Cerebellar nuclear complex (tissue), 1 donor: ENCODE measurements at regions not wholly inside any gene's neighbourhood (a gene's known extent, or its start where the extent isn't known, plus 50 kb on each side); places are given as distances from the start of the nearest gene placed in this dataset.
"Not testable (repeated sequence)": the region's sequence is repeated elsewhere in the genome, so short reads cannot be mapped to it uniquely, and the experiment has no call there.

Source experiments
- DNase-seq, 2 experiments: peaks; one replicate each; lab custom pipeline; 2025; lab: John Stamatoyannopoulos, UW

DNA sequence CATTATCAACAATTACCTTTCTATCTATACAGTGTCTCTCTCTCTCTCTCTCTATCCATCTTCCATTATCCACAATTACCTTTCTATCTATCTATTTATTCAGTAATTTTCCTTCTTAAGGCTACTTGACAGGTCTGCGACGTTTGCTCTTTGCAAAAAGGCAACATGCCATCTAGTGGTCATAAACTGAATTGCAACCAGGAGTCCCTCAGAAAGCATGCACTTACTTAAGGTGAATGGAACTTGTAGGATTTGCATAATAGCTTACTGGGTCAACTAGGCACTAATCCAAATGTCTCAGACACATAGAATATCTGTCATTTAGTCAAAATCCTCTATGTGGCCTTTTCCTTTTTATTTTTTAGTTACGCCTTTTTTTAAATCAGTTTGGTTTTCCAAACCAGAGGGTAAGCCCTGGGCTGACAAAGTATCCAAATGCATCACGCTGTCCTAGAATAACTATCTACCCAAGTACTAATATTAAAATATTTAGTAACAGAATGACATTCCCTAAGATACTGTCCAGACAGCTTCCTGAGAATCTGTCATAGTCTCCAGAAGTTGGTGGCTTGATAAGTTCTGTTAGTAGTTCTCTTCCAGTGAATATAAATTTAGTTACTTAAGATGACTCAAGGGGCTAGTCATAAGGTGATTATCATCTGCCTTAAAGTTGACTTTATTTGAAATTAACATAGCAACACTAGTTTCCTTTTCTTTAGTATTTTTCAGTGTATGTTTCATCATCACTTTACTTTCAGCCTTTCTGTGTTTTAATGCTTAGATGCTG is 208.3 kb downstream of the PPP1R3A start:
- DNase-seq: no peak

- no peak for DNase-seq
These were observed 213.4 kb downstream of the PPP1R3A start for GRCh38 chr7:113705439-113705838.

- no peak for DNase-seq
These were observed 220.1 kb downstream of the PPP1R3A start for GRCh38 chr7:113698556-113699220.

- no peak for DNase-seq
These were observed 224.7 kb downstream of the PPP1R3A start for GRCh38 chr7:113694149-113694548.

- no peak for DNase-seq
These were observed 234.6 kb downstream of the PPP1R3A start for GRCh38 chr7:113684165-113684564.

- DNase-seq: no peak
These were observed 241.0 kb downstream of the PPP1R3A start for GRCh38 chr7:113677811-113678210.

DNA sequence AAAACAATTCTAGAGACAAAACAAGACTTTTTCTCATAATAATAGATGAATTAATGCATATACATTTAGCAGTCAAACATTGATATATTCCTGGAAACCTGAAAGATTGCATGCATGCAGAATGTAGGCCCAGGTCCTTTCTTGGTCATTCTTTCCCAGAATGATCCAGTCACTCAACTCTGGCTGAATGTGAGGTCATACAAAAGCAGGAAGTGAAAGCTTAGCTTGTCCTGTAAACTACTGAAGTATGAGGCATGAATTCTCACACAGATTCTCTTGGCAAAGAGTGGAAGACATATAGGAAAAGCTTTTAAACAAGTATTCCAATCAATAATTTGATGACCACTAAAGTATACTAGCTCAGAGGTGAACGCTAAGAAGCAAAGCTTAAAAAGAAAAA is 253.9 kb downstream of the PPP1R3A start:
- no peak for DNase-seq

DNA sequence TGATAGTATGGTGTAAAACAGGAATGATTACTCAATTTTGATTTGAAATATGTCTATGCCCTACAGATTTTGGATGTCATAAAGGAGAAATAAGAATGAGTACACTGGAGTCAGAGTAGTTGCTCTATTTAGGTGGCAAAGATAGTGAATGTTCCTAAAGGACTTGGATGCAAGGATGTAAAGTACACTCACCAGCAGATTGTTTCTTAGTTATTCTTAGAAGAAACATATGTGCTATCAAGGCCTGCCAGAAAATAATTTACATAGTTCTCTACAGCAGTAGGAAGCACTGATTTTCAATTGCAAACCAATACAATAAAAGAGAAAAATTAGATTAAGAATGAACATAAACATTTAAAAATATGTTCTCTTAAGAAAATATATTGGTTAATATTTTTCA is 259.4 kb downstream of the PPP1R3A start:
- no peak for DNase-seq

- DNase-seq: no peak
These were observed 261.2 kb downstream of the PPP1R3A start for GRCh38 chr7:113657603-113658002.

GRCh38 chr7:113652501-113652900 is 266.3 kb downstream of the PPP1R3A start:
- DNase-seq: no peak

- DNase-seq: no peak
These were observed 269.3 kb downstream of the PPP1R3A start for GRCh38 chr7:113649556-113649955.

DNA sequence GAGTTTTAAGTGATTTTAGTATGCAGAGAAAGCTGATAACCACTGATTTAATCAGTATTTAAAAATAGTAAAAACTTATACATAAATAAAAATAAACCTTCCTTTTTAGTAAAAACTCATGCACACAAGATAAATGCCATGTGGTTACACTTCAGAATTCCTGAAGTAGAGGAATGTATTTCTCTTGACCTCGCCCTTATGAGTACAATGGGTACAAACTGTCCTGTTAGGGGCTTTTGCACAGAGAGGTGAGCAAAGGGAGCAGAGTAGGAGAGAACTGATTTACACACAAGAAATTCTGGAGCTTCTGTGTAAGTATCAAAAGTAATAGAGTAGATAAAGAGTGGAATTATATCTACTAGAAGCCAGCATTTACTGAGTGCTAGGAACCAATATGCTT is 279.6 kb downstream of the PPP1R3A start:
- no peak for DNase-seq

DNA sequence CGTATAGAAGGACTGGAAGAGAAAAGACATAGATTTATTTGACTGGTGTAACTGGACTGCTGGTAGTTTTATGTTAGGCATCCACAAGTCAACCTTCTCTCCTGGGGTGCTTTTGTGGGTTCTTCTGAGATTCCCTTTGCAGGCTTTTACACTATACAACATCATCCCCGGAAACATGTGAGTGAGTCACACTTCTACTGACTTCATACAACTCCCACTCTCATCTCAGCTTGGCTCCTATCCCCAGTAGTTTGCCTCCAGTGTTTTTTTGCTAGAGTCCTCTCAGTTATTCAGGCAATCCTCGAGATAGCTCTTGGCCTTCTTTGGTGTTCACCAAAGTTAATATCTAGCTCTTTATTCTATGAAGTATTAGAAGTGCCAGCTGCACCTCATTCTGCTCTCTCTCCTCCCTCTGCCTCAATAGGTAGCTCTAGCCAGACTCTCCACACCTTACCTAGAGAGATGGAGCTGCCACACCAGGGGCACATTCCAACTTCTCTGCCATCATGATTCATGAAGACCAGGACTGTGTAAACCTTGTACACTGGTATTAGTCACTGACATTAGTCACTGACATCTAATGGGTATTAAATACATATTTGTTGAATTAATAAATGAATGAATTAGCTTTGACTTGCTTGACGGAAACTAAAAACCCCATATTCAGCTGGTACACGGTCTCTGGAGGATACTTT is 281.9 kb downstream of the PPP1R3A start:
- DNase-seq: no peak

DNA sequence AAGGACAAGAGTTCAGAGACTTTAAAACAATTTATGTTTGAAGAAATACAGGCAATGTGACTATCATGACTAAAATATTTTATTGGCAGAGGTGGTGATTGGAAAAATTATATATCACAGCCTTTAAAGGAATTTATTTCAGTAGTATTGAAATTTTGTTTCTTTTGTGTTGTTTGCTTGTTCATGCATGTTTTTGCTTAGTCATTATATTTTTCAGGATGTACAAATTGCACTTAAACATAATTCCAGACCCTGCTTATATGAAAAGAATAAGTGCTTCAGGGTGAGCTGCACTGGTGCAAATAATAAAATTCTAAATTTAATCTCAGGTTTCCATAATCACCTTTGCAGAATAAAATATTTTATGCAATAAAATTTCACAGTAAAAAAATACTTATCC is 283.3 kb downstream of the PPP1R3A start:
- no peak for DNase-seq

DNA sequence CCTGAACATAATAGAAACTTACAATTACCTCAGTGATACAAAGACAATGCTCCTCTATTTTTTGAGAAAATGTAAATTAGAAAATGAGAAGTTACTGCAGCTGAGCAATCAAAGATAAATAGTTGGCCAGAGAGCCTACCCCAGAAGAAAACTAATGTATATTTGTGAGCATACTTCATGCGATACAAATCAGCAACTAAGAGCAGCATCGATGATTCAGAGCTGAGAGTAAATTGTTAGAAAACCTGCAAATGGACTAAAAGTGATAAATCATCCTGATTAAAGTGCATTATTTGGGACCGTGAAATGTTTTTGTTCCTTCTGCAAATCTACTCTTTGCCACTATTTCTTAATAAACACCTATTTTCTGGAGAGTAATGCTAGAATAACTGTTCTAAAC is 285.7 kb downstream of the PPP1R3A start:
- DNase-seq: no peak

GRCh38 chr7:113628948-113629847 is 289.6 kb downstream of the PPP1R3A start:
- no peak for DNase-seq

DNA sequence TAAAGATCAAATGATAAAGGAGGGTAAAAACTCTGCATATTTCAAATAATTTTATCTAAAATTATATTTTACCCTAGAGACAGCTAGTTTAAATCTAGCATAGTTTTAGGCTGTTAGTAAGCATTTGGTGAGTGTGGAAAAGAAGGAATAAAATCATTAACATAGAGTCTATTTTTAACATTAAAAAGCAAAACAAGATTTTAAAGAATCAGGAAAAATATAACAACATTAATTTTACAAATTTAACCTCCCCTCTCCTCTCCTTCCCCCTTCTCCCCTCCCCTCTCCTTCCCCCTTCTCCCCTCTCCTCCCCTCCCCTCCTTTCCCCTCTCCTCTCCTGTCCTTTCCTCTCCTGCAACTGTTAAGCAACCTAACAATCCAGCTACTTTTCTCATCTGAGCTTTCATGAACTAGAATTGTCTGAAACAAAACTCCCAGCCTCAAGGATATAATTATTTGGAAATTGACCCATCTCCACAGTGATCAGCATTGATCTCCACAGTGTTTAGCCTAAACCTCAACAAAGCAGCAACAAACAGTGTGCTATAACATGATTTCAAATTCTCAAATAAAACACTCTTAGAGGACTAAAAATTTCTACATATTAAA is 293.2 kb downstream of the PPP1R3A start:
- DNase-seq: no peak

DNA sequence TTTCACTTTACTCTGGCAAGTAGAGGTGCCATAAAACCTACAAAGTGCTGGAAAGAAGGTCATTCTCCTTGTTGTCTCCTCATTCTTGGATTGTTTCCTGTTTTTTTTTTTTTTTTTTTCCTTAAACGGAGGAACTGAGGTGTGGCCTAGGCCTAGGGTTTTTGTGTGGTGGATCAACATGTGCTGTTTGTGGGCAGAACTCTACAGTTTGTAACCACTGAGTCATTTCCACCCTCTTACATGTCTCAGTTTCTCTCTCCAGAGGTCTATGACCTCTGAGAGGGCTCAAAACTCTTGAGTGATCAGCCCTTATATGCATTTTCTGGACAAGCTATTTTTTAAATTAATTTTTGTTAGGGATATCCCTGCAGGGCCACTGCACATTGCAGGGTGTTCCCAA is 296.0 kb downstream of the PPP1R3A start:
- DNase-seq: no peak

GRCh38 chr7:113610572-113610971 is 308.2 kb downstream of the PPP1R3A start:
- no peak for DNase-seq

DNA sequence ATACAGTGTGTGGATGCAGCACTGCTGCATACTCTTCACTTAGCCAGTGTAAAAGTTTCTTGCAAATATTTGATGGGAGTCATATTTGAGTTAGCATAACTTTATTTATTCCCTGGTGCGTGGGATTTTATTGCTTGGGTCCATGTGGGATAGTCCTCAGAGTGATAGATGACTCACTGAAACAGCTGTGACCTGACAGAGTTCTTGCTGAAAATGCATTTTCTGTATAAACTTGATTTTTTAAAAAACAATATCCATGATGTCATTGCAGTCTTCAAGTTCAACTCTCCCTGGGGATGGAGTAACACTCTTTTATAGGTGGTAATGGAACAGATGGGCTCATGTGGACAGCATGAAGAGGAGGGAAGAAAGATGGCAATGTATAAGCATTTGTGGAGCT is 310.0 kb downstream of the PPP1R3A start:
- no peak for DNase-seq

DNA sequence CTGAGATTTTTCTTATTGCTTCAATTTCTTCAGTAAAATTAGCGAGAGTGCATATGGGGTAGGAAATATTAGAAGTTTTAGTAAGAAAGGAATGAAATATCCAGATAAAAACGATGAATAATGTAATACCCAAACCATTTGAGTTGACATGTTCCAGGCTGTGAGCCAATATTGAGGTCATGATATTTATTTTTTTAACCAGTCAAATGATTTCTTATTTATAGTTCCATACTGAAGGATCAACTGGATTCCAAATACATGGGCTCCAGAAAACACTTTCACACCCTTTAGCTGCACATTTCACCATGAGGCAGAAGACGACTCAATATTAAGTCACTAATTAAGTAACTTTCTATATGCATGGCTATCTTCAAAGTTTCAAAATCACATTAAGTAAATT is 312.5 kb downstream of the PPP1R3A start:
- DNase-seq: no peak

- not testable (repeated sequence) for DNase-seq
These were observed 318.4 kb downstream of the PPP1R3A start for GRCh38 chr7:113600428-113600827.
